IMR-90 (cell line): ENCODE measurements at regions not wholly inside any gene's neighbourhood (a gene's known extent, or its start where the extent isn't known, plus 50 kb on each side); places are given as distances from the start of the nearest gene placed in this dataset.

Source experiments
- CEBPB ChIP-seq: IDR thresholded peaks from 2 replicates; pipeline ENCODE4 v1.6.1; 2012; ENCODE audit warnings: low read depth, low read length, improper control_type of control experiment
- CTCF ChIP-seq: conservative IDR thresholded peaks from 2 replicates; pipeline ENCODE4 v1.5.1; 2012; ENCODE audit warnings: mild to moderate bottlenecking, low read depth, low read length, improper control_type of control experiment
- FOS ChIP-seq: fragments of 150-350 bp; IDR thresholded peaks from 2 replicates; pipeline ENCODE4 v1.6.1; 2016; ENCODE audit warnings: low read depth, low read length
- MAFK ChIP-seq: IDR thresholded peaks from 2 replicates; pipeline ENCODE4 v1.6.1; 2012; ENCODE audit warnings: low read depth, low read length, improper control_type of control experiment
- MAZ ChIP-seq: IDR thresholded peaks from 2 replicates; pipeline ENCODE4 v1.6.1; 2012; ENCODE audit warnings: low read depth, mild to moderate bottlenecking, low read length, improper control_type of control experiment, moderate library complexity, borderline replicate concordance
- POLR2A ChIP-seq: IDR thresholded peaks from 2 replicates; pipeline ENCODE4 v1.6.1; 2012; ENCODE audit warnings: mild to moderate bottlenecking, low read depth, low read length
- RAD21 ChIP-seq: IDR thresholded peaks from 2 replicates; pipeline ENCODE4 v1.6.1; 2012; ENCODE audit warnings: low read length, improper control_type of control experiment
- RCOR1 ChIP-seq: IDR thresholded peaks from 2 replicates; pipeline ENCODE4 v1.6.1; 2012; ENCODE audit warnings: mild to moderate bottlenecking, low read length, improper control_type of control experiment; ENCODE audit not compliant: insufficient replicate concordance
- USF2 ChIP-seq: fragments of 150-350 bp; IDR thresholded peaks from 2 replicates; pipeline ENCODE4 v1.6.1; 2017; ENCODE audit warnings: mild to moderate bottlenecking, antibody characterized with exemption, low read length, low read depth

DNA sequence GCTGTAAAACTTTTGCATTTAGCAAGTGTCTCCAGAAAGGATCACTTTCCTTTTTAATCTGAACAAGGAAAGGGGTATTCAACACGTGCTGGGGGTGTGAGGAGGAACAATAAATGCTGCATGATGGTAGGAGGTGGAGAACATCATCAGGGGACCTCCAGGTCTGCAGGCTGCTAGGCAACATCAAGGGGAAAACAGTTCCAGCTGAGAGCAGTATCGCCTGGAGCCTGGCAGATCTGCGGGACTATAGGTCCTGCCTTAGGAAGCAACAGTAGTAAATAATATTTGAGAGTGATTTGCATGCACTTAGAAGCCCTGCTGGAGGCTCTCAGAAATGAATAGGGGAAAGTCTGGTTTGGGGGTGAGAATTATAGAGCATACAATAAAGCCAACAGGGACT lies 175.6 kb downstream of the SUCLG1 start:
- no peak for TF ChIP-seq POLR2A
- no peak for TF ChIP-seq CTCF
- TF ChIP-seq USF2: no peak
- no peak for TF ChIP-seq FOS
- TF ChIP-seq RCOR1: no peak
- no peak for TF ChIP-seq RAD21
- no peak for TF ChIP-seq MAZ
- no peak for TF ChIP-seq MAFK
- no peak for TF ChIP-seq CEBPB
